ENCODE measurements at regions not wholly inside any gene's neighbourhood (a gene's known extent, or its start where the extent isn't known, plus 50 kb on each side); places are given as distances from the start of the nearest gene placed in this dataset.

GRCh38 chr5:93893075-93893474 lies 151.7 kb upstream of the POU5F2 start:
- DNase-seq (ENCODE audit: low spot score): no peak
- TF ChIP-seq, protein P1, sequence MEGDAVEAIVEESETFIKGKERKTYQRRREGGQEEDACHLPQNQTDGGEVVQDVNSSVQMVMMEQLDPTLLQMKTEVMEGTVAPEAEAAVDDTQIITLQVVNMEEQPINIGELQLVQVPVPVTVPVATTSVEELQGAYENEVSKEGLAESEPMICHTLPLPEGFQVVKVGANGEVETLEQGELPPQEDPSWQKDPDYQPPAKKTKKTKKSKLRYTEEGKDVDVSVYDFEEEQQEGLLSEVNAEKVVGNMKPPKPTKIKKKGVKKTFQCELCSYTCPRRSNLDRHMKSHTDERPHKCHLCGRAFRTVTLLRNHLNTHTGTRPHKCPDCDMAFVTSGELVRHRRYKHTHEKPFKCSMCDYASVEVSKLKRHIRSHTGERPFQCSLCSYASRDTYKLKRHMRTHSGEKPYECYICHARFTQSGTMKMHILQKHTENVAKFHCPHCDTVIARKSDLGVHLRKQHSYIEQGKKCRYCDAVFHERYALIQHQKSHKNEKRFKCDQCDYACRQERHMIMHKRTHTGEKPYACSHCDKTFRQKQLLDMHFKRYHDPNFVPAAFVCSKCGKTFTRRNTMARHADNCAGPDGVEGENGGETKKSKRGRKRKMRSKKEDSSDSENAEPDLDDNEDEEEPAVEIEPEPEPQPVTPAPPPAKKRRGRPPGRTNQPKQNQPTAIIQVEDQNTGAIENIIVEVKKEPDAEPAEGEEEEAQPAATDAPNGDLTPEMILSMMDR (IDR thresholded peaks at IDR 0.05; ENCODE audit: extremely low read depth, missing control alignments): no peak

DNA sequence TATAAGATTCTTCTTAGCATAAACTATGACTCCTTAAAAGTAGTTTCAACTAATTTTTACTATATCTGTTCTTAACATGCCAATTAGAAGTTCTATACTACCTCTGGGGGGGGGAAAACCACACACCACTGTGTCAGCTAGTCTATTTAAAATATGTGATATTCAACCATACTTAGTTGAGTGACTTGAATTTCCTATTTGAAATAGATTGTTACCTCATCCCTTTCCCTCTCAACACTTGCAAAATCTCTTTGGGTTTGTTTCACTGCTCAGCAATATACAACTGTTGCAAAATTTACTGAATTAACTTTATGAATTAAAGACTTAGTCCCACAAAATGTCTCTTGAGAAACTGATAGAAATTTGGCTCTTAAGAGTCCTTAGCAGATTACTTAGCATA lies 151.1 kb upstream of the POU5F2 start:
- DNase-seq (ENCODE audit: low spot score): no peak
- TF ChIP-seq, protein P1 (IDR thresholded peaks at IDR 0.05; ENCODE audit: extremely low read depth, missing control alignments): no peak

GRCh38 chr5:93891491-93892480 lies 150.4 kb upstream of the POU5F2 start:
- TF ChIP-seq, protein P1 (IDR thresholded peaks at IDR 0.05; ENCODE audit: extremely low read depth, missing control alignments): no peak
- no peak for DNase-seq (ENCODE audit: low spot score)

- no peak for DNase-seq (ENCODE audit: low spot score)
Observed at GRCh38 chr5:93890657-93891056, 149.3 kb upstream of the POU5F2 start.

DNA sequence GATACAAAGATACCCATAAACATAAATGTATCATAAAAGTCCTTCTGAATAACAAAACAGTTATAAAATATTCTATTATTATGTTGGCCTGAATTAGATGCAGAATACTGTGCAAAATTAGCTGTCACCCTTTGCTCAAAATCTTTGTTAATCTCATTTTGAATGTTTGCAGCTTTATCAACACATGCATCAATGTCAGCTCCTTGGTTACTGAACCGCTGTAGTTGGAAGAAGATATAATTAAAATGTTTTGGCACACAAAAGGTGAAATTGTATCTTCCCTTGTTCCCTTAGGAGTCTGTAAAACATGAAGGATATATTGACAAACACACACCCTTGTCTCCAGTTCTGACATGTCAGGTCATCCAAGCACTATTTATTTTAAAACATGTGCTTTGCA lies 146.3 kb upstream of the POU5F2 start:
- DNase-seq (ENCODE audit: low spot score): no peak
- TF ChIP-seq, protein P1 (IDR thresholded peaks at IDR 0.05; ENCODE audit: extremely low read depth, missing control alignments): no peak

More at GRCh38 chr5:93890657-93891056, 149.3 kb upstream of the POU5F2 start:
- TF ChIP-seq, protein P1 (IDR thresholded peaks at IDR 0.05; ENCODE audit: extremely low read depth, missing control alignments): no peak

DNA sequence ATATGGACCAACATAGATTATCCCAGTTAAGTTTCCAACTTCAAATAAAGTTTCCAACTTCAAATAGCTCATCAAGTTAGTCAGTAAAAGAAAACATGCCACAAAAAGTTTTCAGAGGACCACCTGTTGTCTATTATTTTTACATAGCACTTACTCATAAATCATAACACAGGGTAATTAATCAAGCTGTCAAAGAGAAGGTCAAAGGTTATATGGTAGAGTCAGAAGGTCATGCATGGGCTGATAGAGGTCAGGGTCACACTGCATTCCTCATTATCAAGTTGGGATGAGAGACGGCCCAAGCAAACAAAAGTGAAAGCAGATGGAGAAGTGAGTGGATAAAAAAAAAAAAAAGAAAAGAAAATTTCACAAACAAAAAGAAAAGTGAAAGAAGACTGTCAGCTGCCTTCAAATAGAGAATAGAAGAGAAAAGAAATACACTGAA lies 145.5 kb upstream of the POU5F2 start:
- TF ChIP-seq, protein P1 (IDR thresholded peaks at IDR 0.05; ENCODE audit: extremely low read depth, missing control alignments): no peak
- no peak for DNase-seq (ENCODE audit: low spot score)

- TF ChIP-seq, protein P1 (IDR thresholded peaks at IDR 0.05; ENCODE audit: extremely low read depth, missing control alignments): no peak
Observed at GRCh38 chr5:93886098-93886806, 144.9 kb upstream of the POU5F2 start.

More at GRCh38 chr5:93886098-93886806, 144.9 kb upstream of the POU5F2 start:
- DNase-seq (ENCODE audit: low spot score): no peak
